Pancreas (tissue), 10 donors: ENCODE measurements at regions not wholly inside any gene's neighbourhood (a gene's known extent, or its start where the extent isn't known, plus 50 kb on each side); places are given as distances from the start of the nearest gene placed in this dataset.

Experiments used
- ATAC-seq, 4 donors: fragments of 200-7000 bp; cut with Tn5 transposase; one replicate each; pipeline versions ENCODE4 v1.8.0 to v1.9.1; 2020; ENCODE audit warnings: mild to moderate bottlenecking in 4 of 4, moderate library complexity in 4 of 4
- DNase-seq, 6 donors: peaks; one replicate each; pipeline ENCODE4 v3.0.0-alpha.2; 2020
- FAIRE-seq: peaks from 2 replicates; lab custom pipeline; 2012; peaks lifted over from hg19 to GRCh38; lab: Jason Lieb, UNC
- H3K27ac ChIP-seq, 4 donors: fragments of 200-600 bp; sonication (generic); 1 replicate in 3 of 4; 2 replicates in 1 of 4; pipeline versions ENCODE4 v1.5.0 to v1.8.0; 2020
- H3K27me3 ChIP-seq, 4 donors: fragments of 200-600 bp; one replicate each; pipeline ENCODE4 v1.8.0; 2021
- H3K36me3 ChIP-seq, 3 donors: fragments of 200-600 bp; sonication (generic) in 1 of 3; one replicate each; pipeline versions ENCODE4 v1.5.0 to v1.8.0; 2020 to 2021
- H3K4me1 ChIP-seq, 3 donors: fragments of 200-600 bp; one replicate each; pipeline ENCODE4 v1.8.0; 2021
- H3K4me3 ChIP-seq, 4 donors: fragments of 200-600 bp; sonication (generic) in 2 of 4; one replicate each; pipeline versions ENCODE4 v1.5.0 to v1.8.0; 2020 to 2021
- H3K9me3 ChIP-seq, 4 donors: fragments of 200-600 bp; one replicate each; pipeline ENCODE4 v1.8.0; 2021
- WGBS, 2 donors: extraction: QIAGEN DNeasy Blood & Tissue Kit; methylation state at CpG; one replicate each; pipeline ENCODE4 v1.1.7; 2013; 5-methylcytosine and 5-hydroxymethylcytosine counted together
- intact Hi-C, 3 donors: fragments of 100-400 bp; cut with DNase I; formaldehyde crosslinking; loops; one replicate each; pipeline versions ENCODE4 v1.11.1 to v1.14.2; 2022
- TF ChIP-seq, protein P1 (sequence below), 4 donors: fragments of 200-600 bp; sonication (generic) in 3 of 4; IDR thresholded peaks; one replicate each; pipeline versions ENCODE4 v1.5.0 to v1.8.0; 2021; ENCODE audit warnings: antibody characterized with exemption in 4 of 4
- donor health status: healthy with polysubstance abuse.
- donor health status: DM: no; HTN: no; CAD: no; lungs with moderate emphysema.
- donor health status: DM: no; HTN: no; CAD: no.
- donor health status: control.
- donor health status: control.
- donor health status: Bipolar disorder and iron deficiency.
- donor health status: DM: yes; HTN: yes; CAD: no.
- donor health status: DM: no; HTN: no; CAD: no.
- donor health status: DM: no; HTN: no; CAD: no.
- donor health status: DM: yes; HTN: yes; CAD: no.

DNA sequence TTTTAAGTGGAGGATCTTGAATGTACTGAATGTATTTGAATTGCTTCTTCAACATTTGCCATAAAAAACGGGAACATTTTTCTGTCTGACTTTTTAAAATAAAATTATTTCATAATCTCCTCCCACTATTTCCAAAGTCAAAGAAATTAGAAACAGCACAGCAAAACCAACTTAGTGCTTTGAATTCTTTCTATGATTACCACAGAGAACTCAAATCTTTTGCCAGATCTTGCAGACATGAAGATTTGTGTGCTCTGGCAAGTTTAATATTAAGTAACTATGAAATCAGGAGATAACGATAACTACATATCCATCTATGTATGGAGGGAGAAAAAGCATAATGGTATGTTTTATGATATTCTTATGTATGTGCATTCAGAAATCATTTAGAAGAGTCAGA is 982.2 kb downstream of the PCDH7 start:
- no peak for ATAC-seq
- Histone ChIP-seq H3K4me3 (no peak overlapping the region), H3K4me1 (no peaks in the 10 kb centered on the region), H3K9me3 (no peaks in the 10 kb centered on the region), H3K27me3 (no peaks in the 10 kb centered on the region), H3K36me3 (no peaks in the 10 kb centered on the region), H3K27ac (no peak overlapping the region)
- TF ChIP-seq, protein P1, sequence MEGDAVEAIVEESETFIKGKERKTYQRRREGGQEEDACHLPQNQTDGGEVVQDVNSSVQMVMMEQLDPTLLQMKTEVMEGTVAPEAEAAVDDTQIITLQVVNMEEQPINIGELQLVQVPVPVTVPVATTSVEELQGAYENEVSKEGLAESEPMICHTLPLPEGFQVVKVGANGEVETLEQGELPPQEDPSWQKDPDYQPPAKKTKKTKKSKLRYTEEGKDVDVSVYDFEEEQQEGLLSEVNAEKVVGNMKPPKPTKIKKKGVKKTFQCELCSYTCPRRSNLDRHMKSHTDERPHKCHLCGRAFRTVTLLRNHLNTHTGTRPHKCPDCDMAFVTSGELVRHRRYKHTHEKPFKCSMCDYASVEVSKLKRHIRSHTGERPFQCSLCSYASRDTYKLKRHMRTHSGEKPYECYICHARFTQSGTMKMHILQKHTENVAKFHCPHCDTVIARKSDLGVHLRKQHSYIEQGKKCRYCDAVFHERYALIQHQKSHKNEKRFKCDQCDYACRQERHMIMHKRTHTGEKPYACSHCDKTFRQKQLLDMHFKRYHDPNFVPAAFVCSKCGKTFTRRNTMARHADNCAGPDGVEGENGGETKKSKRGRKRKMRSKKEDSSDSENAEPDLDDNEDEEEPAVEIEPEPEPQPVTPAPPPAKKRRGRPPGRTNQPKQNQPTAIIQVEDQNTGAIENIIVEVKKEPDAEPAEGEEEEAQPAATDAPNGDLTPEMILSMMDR (IDR thresholded peaks at IDR 0.05) = no peak
- 68 to 70% methylated on average over 2 of the region's 2 CpGs for WGBS, 2 donors
- intact Hi-C loops = no loop called here
- no peak for FAIRE-seq
- no peak for DNase-seq

DNA sequence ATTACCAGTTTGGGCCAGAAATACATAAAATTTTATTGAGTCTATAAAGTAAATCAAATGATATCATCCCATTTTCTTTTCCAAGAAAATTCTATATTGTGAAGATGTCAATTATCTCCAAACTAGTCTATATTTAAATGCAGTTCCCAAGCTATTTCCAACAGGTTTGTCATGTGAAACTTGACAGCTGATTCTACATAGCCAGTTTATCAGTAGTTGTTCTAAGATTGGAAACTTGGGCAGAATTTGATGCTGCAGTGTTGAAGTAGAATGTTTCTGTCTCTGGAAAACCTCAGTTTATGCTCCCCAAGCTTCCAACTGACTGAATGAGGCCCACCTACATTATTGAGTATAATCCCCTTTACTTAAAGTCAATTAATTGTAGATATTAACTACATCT is 994.1 kb downstream of the PCDH7 start:
- Histone ChIP-seq H3K9me3 (no peaks in the 10 kb centered on the region), H3K4me3 (no peak overlapping the region), H3K27ac (no peak overlapping the region), H3K36me3 (no peaks in the 10 kb centered on the region), H3K4me1 (no peaks in the 10 kb centered on the region), H3K27me3 (no peaks in the 10 kb centered on the region)
- TF ChIP-seq, protein P1 (IDR thresholded peaks at IDR 0.05) = no peak
- ATAC-seq (peak in 2 of 4 donors; percentile 63 to 75), DNase-seq (no peak), FAIRE-seq (no peak)
- intact Hi-C loops = no loop called here

DNA sequence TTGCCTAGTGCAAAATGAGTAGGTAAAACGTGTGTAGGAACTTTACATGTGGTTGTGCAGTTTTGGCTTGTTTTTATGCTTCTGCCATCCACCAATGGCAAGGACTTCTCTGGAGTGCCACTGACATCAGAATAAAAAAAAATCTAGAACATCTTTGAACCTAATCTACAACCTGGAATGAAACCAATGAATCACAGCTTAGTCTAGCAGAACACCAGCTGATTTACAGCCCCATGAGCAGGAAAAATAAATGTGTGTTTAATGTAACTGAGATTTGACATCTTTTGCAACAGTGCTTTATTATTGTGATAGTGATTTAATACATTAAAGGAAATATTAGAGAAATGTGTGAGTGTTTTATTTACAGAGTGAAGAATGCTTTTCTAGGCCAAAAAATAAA is 995.1 kb downstream of the PCDH7 start:
- Histone ChIP-seq H3K9me3 (no peaks in the 10 kb centered on the region), H3K4me3 (no peak overlapping the region), H3K27ac (no peak overlapping the region), H3K36me3 (no peaks in the 10 kb centered on the region), H3K27me3 (no peaks in the 10 kb centered on the region), H3K4me1 (no peaks in the 10 kb centered on the region)
- WGBS, 2 donors = 48 to 62% methylated on average over 1 of the region's 1 CpG
- TF ChIP-seq, protein P1 (IDR thresholded peaks at IDR 0.05) = no peak
- FAIRE-seq (no peak), ATAC-seq (no peak), DNase-seq (no peak)
- intact Hi-C loops = no loop called here

DNA sequence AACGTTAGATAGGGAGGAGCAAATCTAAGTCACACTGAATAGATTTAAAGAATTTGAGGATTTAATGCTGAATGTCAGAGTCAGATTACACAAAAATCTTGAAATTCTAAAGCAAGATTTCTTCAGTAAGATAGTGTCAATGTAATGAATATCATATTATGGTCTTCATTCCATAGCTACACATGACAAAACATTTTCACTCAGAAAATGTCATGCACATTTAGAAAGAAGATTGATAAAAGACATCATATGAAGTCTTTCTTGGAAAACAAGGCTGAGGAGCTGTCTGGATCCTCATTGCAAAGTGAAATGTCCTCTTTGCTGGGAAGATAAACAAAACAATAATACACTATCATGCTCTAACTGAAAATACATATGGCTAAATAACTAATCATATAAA is 1006.9 kb downstream of the PCDH7 start:
- Histone ChIP-seq H3K36me3 (no peaks in the 10 kb centered on the region), H3K27ac (no peak overlapping the region), H3K9me3 (no peaks in the 10 kb centered on the region), H3K4me1 (no peaks in the 10 kb centered on the region), H3K4me3 (no peak overlapping the region), H3K27me3 (no peaks in the 10 kb centered on the region)
- 28 to 32% methylated on average over 1 of the region's 1 CpG for WGBS, 2 donors
- ATAC-seq = no peak
- no peak for DNase-seq
- TF ChIP-seq, protein P1 (IDR thresholded peaks at IDR 0.05) = no peak
- FAIRE-seq = no peak
- intact Hi-C loops = no loop called here

DNA sequence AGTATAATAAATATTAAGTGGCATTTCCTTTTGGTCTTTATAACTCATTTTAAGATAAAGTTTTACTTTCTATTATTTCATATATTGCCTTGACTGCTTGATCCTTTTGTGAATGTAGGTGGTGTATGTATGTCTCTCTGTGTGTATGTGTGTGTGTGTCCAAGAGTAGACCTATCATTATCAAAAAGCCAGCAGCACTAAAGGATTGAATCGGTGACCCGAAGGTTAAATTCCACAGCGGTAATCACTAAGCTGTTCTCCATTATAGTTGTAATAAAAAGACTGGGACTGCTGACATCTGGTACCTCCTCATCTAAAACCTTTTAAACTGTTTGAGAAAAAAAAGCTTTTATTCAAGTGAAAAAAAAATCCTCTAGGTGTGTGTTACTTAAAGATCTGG is 1014.8 kb downstream of the PCDH7 start:
- H3K27ac ChIP-seq = no peak overlapping the region
- FAIRE-seq (no peak), ATAC-seq (no peak), DNase-seq (no peak)
- H3K36me3 ChIP-seq = no peaks in the 10 kb centered on the region
- intact Hi-C loops = no loop called here
- H3K27me3 ChIP-seq = no peaks in the 10 kb centered on the region
- H3K4me1 ChIP-seq = no peaks in the 10 kb centered on the region
- no peak overlapping the region for H3K4me3 ChIP-seq
- TF ChIP-seq, protein P1 (IDR thresholded peaks at IDR 0.05) = no peak
- 79 to 81% methylated on average over 3 of the region's 3 CpGs for WGBS, 2 donors
- H3K9me3 ChIP-seq = no peaks in the 10 kb centered on the region
